HG02642 (cell line): ENCODE measurements at regions not wholly inside any gene's neighbourhood (a gene's known extent, or its start where the extent isn't known, plus 50 kb on each side); places are given as distances from the start of the nearest gene placed in this dataset.

Experiments used
- ATAC-seq: cut with Tn5 transposase; IDR thresholded peaks from one replicate; pipeline ENCODE4 v1.9.1; 2021; ENCODE audit warnings: mild to moderate bottlenecking; ENCODE audit not compliant: unreplicated experiment, poor library complexity

- no peak for ATAC-seq
Observed at GRCh38 chr6:148218542-148219258, 123.9 kb upstream of the SASH1 start.

GRCh38 chr6:148221196-148221979, 121.2 kb upstream of the SASH1 start:
- no peak for ATAC-seq

- ATAC-seq = no peak
Observed at GRCh38 chr6:148222376-148222775, 120.3 kb upstream of the SASH1 start.

- no peak for ATAC-seq
Observed at GRCh38 chr6:148222846-148223245, 119.8 kb upstream of the SASH1 start.

GRCh38 chr6:148223424-148223842, 119.2 kb upstream of the SASH1 start:
- no peak for ATAC-seq

GRCh38 chr6:148225871-148226270, 116.8 kb upstream of the SASH1 start:
- no peak for ATAC-seq

GRCh38 chr6:148226284-148226683, 116.4 kb upstream of the SASH1 start:
- ATAC-seq = no peak

GRCh38 chr6:148231572-148231971, 111.1 kb upstream of the SASH1 start:
- no peak for ATAC-seq

- no peak for ATAC-seq
Observed at GRCh38 chr6:148235446-148235845, 107.2 kb upstream of the SASH1 start.

GRCh38 chr6:148238713-148239112, 103.9 kb upstream of the SASH1 start:
- no peak for ATAC-seq

GRCh38 chr6:148239215-148239614, 103.4 kb upstream of the SASH1 start:
- ATAC-seq = no peak

- no peak for ATAC-seq
Observed at GRCh38 chr6:148239801-148240460, 102.7 kb upstream of the SASH1 start.

- no peak for ATAC-seq
Observed at GRCh38 chr6:148240461-148240840, 102.2 kb upstream of the SASH1 start.

GRCh38 chr6:148240861-148241477, 101.7 kb upstream of the SASH1 start:
- no peak for ATAC-seq

- no peak for ATAC-seq
Observed at GRCh38 chr6:148242180-148242579, 100.5 kb upstream of the SASH1 start.

GRCh38 chr6:148244217-148244935, 98.3 kb upstream of the SASH1 start:
- no peak for ATAC-seq

GRCh38 chr6:148247386-148248063, 95.1 kb upstream of the SASH1 start:
- no peak for ATAC-seq

GRCh38 chr6:148249160-148249559, 93.5 kb upstream of the SASH1 start:
- ATAC-seq = no peak

- ATAC-seq = no peak
Observed at GRCh38 chr6:148249679-148250375, 92.8 kb upstream of the SASH1 start.
